ENCODE measurements at regions not wholly inside any gene's neighbourhood (a gene's known extent, or its start where the extent isn't known, plus 50 kb on each side); places are given as distances from the start of the nearest gene placed in this dataset.
A peak's percentile ranks its signal among the peaks of the same experiment; 100 is the strongest.

DNA sequence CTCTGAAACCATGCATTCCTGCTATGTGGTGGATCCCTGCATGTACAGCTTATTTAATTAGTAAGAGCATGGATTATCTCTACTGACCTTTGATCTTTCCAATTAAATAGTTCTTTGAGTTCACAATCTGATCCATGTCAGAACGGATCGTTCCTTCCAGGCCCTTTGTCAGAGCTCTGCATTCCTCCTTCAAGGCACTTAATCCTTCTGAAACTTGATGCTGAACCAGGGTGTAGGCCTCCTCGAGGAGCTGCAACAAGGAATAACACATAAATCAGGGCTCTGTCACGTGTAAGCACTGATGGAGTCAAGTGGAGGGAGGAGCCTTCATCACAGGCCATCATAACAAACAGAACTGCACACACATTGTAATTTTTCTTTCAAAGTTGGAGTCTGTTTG, 68.4 kb upstream of the EDEM3 start:
- no peak for TF ChIP-seq EZH2 (IDR thresholded peaks at IDR 0.05; ENCODE audit: borderline replicate concordance, low read depth, low read length, poor library complexity, severe bottlenecking)
- TF ChIP-seq, protein P1, sequence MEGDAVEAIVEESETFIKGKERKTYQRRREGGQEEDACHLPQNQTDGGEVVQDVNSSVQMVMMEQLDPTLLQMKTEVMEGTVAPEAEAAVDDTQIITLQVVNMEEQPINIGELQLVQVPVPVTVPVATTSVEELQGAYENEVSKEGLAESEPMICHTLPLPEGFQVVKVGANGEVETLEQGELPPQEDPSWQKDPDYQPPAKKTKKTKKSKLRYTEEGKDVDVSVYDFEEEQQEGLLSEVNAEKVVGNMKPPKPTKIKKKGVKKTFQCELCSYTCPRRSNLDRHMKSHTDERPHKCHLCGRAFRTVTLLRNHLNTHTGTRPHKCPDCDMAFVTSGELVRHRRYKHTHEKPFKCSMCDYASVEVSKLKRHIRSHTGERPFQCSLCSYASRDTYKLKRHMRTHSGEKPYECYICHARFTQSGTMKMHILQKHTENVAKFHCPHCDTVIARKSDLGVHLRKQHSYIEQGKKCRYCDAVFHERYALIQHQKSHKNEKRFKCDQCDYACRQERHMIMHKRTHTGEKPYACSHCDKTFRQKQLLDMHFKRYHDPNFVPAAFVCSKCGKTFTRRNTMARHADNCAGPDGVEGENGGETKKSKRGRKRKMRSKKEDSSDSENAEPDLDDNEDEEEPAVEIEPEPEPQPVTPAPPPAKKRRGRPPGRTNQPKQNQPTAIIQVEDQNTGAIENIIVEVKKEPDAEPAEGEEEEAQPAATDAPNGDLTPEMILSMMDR (conservative IDR thresholded peaks at IDR 0.05; ENCODE audit: low read depth, low read length) = no peak
- CTCF ChIA-PET = no interaction called here
- peaks cover 27% of the 10 kb centered on the region for H3K36me3 ChIP-seq (ENCODE audit: insufficient read depth, low read length, poor library complexity, severe bottlenecking)
- H3K27ac ChIP-seq (ENCODE audit: low read depth, low read length, poor library complexity, severe bottlenecking) = no peak overlapping the region
- intact Hi-C loops (cut with micrococcal nuclease; ENCODE audit: unreplicated experiment) = no loop called here
- H3K4me3 ChIP-seq (ENCODE audit: low read depth, low read length, poor library complexity, severe bottlenecking) = no peak overlapping the region
- no TSS peak for BruUV-seq (replicated peaks)
- H3K27me3 ChIP-seq (replicated peaks; ENCODE audit: insufficient read depth, low read depth, low read length, poor library complexity) = no peaks in the 10 kb centered on the region
- H3K9me3 ChIP-seq (ENCODE audit: low read depth, low read length, poor library complexity, severe bottlenecking) = no peaks in the 10 kb centered on the region
- H3K4me1 ChIP-seq (ENCODE audit: insufficient read depth, low read length, poor library complexity, severe bottlenecking) = peaks cover 12% of the 10 kb centered on the region
- peak; percentile 20 for DNase-seq (ENCODE audit: low spot score)
- POLR2A ChIA-PET (ENCODE audit: low non-redundant PET) = no interaction called here

DNA sequence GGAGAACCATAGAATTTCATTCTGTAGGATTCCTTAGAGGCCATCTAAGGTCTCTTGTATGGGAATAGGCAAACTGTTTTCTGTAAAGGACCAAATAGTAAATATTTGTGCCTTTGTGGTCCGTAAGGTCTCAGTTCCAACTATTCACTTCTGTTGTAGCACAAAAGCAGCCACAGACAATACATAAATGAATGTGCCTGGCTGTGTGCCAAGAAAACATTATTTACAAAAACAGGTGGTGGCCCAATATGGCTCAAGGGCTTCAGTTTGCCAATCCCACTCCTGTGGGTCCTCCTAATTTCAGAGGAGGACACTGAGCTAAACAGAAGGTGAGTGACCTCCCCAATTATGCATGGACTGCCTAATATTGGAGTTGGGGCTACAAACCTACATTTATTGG, 67.6 kb upstream of the EDEM3 start:
- intact Hi-C loops (cut with micrococcal nuclease; ENCODE audit: unreplicated experiment) = no loop called here
- Histone ChIP-seq H3K4me1 (ENCODE audit: insufficient read depth, low read length, poor library complexity, severe bottlenecking) (peaks cover 12% of the 10 kb centered on the region), H3K27me3 (replicated peaks; ENCODE audit: insufficient read depth, low read depth, low read length, poor library complexity) (no peaks in the 10 kb centered on the region), H3K4me3 (ENCODE audit: low read depth, low read length, poor library complexity, severe bottlenecking) (no peak overlapping the region), H3K9me3 (ENCODE audit: low read depth, low read length, poor library complexity, severe bottlenecking) (no peaks in the 10 kb centered on the region), H3K27ac (ENCODE audit: low read depth, low read length, poor library complexity, severe bottlenecking) (no peak overlapping the region), H3K36me3 (ENCODE audit: insufficient read depth, low read length, poor library complexity, severe bottlenecking) (peaks cover 27% of the 10 kb centered on the region)
- no peak for DNase-seq (ENCODE audit: low spot score)
- BruUV-seq (replicated peaks) = no TSS peak
- CTCF ChIA-PET = no interaction called here
- TF ChIP-seq EZH2 (IDR thresholded peaks at IDR 0.05; ENCODE audit: borderline replicate concordance, low read depth, low read length, poor library complexity, severe bottlenecking) = no peak
- TF ChIP-seq, protein P1 (conservative IDR thresholded peaks at IDR 0.05; ENCODE audit: low read depth, low read length) = no peak
- POLR2A ChIA-PET (ENCODE audit: low non-redundant PET) = no interaction called here

DNA sequence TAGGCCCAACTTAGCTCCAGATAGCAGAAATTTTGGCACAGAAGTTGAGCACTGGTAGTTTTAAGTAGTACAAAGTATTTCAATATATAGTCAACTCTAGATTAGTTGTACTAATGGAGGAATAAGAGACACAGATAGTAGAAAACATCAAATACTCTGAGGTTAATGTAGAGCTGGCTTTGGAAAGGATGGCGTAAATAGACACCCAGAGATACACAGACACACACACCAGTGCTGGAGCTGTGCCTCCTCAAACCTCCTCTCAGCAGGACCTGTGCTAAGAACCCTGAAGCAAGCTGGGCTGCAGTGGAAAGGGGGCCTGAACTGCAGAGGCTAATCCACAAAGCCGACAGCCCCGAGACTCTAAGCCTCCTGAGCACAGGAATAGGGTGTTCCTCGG, 67.0 kb upstream of the EDEM3 start:
- Histone ChIP-seq H3K27me3 (replicated peaks; ENCODE audit: insufficient read depth, low read depth, low read length, poor library complexity) (no peaks in the 10 kb centered on the region), H3K9me3 (ENCODE audit: low read depth, low read length, poor library complexity, severe bottlenecking) (no peaks in the 10 kb centered on the region), H3K27ac (ENCODE audit: low read depth, low read length, poor library complexity, severe bottlenecking) (no peak overlapping the region), H3K4me3 (ENCODE audit: low read depth, low read length, poor library complexity, severe bottlenecking) (no peak overlapping the region), H3K4me1 (ENCODE audit: insufficient read depth, low read length, poor library complexity, severe bottlenecking) (peaks cover 12% of the 10 kb centered on the region), H3K36me3 (ENCODE audit: insufficient read depth, low read length, poor library complexity, severe bottlenecking) (peaks cover 27% of the 10 kb centered on the region)
- TF ChIP-seq EZH2 (IDR thresholded peaks at IDR 0.05; ENCODE audit: borderline replicate concordance, low read depth, low read length, poor library complexity, severe bottlenecking) = no peak
- TF ChIP-seq, protein P1 (conservative IDR thresholded peaks at IDR 0.05; ENCODE audit: low read depth, low read length) = no peak
- no TSS peak for BruUV-seq (replicated peaks)
- no peak for DNase-seq (ENCODE audit: low spot score)
- ChIA-PET POLR2A (ENCODE audit: low non-redundant PET) (no interaction called here), CTCF (no interaction called here)
- intact Hi-C loops (cut with micrococcal nuclease; ENCODE audit: unreplicated experiment) = no loop called here
